22Rv1 (cell line): ENCODE measurements at regions not wholly inside any gene's neighbourhood (a gene's known extent, or its start where the extent isn't known, plus 50 kb on each side); places are given as distances from the start of the nearest gene placed in this dataset.

ENCODE experiments used
- ZFX ChIP-seq: fragments of 450-650 bp; IDR thresholded peaks from 2 replicates; pipeline ENCODE4 v1.6.1; 2017; ENCODE audit warnings: antibody characterized with exemption, borderline replicate concordance
- TF ChIP-seq, protein P1 (sequence below): fragments of 450-650 bp; IDR thresholded peaks from 2 replicates; pipeline ENCODE4 v1.5.1; 2017; ENCODE audit warnings: mild to moderate bottlenecking

DNA sequence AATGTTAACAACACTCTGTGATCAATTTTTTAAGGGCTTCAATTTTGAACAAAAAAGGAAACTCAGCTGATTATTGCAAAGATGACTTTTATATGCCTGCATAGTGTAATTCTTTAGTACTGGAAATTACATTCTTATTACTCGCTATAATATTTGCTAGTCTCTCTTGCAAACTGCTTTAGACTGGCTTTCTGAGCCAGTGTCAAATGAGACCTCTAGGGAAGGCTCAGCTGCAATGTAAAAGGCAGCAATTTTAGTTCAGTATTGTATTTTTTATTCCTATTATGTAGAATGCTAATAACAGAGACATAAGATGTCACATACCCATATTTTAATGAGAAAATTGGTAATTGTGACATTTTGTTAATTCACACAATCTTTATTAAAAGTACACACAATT is 338.1 kb upstream of the LYPLAL1 start:
- TF ChIP-seq, protein P1, sequence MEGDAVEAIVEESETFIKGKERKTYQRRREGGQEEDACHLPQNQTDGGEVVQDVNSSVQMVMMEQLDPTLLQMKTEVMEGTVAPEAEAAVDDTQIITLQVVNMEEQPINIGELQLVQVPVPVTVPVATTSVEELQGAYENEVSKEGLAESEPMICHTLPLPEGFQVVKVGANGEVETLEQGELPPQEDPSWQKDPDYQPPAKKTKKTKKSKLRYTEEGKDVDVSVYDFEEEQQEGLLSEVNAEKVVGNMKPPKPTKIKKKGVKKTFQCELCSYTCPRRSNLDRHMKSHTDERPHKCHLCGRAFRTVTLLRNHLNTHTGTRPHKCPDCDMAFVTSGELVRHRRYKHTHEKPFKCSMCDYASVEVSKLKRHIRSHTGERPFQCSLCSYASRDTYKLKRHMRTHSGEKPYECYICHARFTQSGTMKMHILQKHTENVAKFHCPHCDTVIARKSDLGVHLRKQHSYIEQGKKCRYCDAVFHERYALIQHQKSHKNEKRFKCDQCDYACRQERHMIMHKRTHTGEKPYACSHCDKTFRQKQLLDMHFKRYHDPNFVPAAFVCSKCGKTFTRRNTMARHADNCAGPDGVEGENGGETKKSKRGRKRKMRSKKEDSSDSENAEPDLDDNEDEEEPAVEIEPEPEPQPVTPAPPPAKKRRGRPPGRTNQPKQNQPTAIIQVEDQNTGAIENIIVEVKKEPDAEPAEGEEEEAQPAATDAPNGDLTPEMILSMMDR: no peak
- no peak for TF ChIP-seq ZFX
